Ovary (tissue), 7 donors: ENCODE measurements at regions not wholly inside any gene's neighbourhood (a gene's known extent, or its start where the extent isn't known, plus 50 kb on each side); places are given as distances from the start of the nearest gene placed in this dataset.

Source experiments
- DNase-seq, 5 donors: peaks; one replicate each; pipeline ENCODE4 v3.0.0-alpha.2; 2019 to 2020
- H3K27ac ChIP-seq, 2 donors: fragments of 200-600 bp; one replicate each; pipeline versions ENCODE4 v1.5.1 to v1.8.0; 2019 to 2022
- H3K27me3 ChIP-seq: fragments of 200-600 bp; one replicate; pipeline ENCODE4 v1.8.0; 2022
- H3K36me3 ChIP-seq: fragments of 200-600 bp; sonication (generic); one replicate; pipeline ENCODE4 v1.5.1; 2019
- H3K4me1 ChIP-seq: one replicate; pipeline ENCODE4 v1.8.1; 2013; ENCODE audit warnings: mild to moderate bottlenecking, moderate library complexity; ENCODE audit not compliant: insufficient read depth
- H3K4me3 ChIP-seq: fragments of 200-600 bp; sonication (generic); one replicate; pipeline ENCODE4 v1.5.1; 2017
- H3K9me3 ChIP-seq, 2 donors: fragments of 200-600 bp in 1 of 2; sonication (generic) in 1 of 2; one replicate each; pipeline versions ENCODE4 v1.5.1 to v1.8.1; 2013 to 2019; ENCODE audit warnings: mild to moderate bottlenecking in 1 of 2, moderate library complexity in 1 of 2
- CTCF ChIP-seq, 3 donors: fragments of 450-650 bp in 2 of 3; fragments of 200-600 bp in 1 of 3; IDR thresholded peaks; one replicate each; pipeline versions ENCODE4 v1.5.1 to v1.8.0; 2016 to 2022; ENCODE audit warnings: antibody characterized with exemption in 3 of 3, mild to moderate bottlenecking in 1 of 3
- EP300 ChIP-seq: sonication (generic); formaldehyde crosslinking; IDR thresholded peaks from one replicate; pipeline ENCODE4 v1.6.1; 2017; ENCODE audit warnings: antibody characterized with exemption
- POLR2A ChIP-seq: fragments of 450-650 bp; IDR thresholded peaks from one replicate; pipeline ENCODE4 v1.6.1; 2017; ENCODE audit warnings: antibody characterized with exemption, mild to moderate bottlenecking, moderate library complexity
- WGBS, 3 donors: extraction: QIAGEN DNeasy Blood & Tissue Kit in 1 of 3; methylation state at CpG; one replicate each; pipeline versions ENCODE4 v1.1.5 to v1.1.7; 2013 to 2017; 5-methylcytosine and 5-hydroxymethylcytosine counted together
- intact Hi-C, 4 donors: fragments of 100-400 bp; cut with DNase I; formaldehyde crosslinking; loops; one replicate each; pipeline versions ENCODE4 v1.11.0 to v1.15.1; 2022 to 2023
- donor health status: DM: no; HTN: no; CAD: no; lungs with moderate emphysema.
- donor health status: DM: no; HTN: no; CAD: no.
- donor health status: Bipolar disorder and iron deficiency.
- donor health status: DM: no; HTN: no; CAD: no.
- donor health status: DM: yes; HTN: yes; CAD: no.

DNA sequence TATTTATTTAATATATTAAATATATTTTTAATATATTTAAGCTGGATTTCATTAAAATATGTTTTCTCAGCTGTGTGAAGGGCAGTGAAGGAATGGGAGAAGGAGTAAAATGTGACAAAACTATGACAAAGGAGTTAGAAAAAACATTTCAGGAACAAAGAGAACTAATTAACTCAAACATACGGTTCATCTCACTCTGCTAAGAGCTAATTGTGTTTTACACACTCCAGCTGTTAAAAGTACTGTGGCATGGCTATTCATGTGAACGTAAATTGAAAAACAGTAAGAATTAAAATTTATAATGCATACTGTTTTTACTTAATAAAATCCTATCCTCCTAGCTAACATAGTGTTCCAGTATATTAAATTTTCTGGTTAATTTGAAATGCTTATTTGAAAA is 262.5 kb upstream of the GNAI1 start:
- Histone ChIP-seq H3K4me1 (no peaks in the 10 kb centered on the region), H3K36me3 (no peaks in the 10 kb centered on the region), H3K9me3 (no peaks in the 10 kb centered on the region), H3K27me3 (no peaks in the 10 kb centered on the region), H3K27ac (no peak overlapping the region), H3K4me3 (no peak overlapping the region)
- intact Hi-C loops: no loop called here
- 44 to 48% (median 47%) methylated on average over 2 of the region's 2 CpGs for WGBS, 3 donors
- DNase-seq: no peak
- TF ChIP-seq POLR2A: no peak
- TF ChIP-seq CTCF (IDR thresholded peaks at IDR 0.05): no peak
- TF ChIP-seq EP300: no peak

DNA sequence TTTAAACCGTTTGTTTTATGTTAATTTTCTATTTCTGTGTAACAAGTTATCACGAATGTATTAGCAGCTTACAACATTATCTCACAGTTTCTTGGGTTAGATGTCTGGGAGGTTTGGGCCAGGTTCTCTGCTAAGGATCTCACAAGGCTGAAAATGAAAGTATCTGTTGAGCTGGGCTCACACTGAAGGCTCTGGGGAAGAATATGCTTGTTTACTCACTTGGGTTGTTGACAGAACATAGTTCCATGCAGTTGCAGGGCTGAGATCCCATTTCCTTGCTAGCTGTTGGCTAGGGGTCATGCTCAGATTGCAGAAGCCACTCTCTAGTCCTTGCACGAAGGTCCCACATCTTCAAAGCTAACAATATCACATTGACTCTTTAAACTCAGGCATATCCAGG is 266.6 kb upstream of the GNAI1 start:
- intact Hi-C loops: no loop called here
- Histone ChIP-seq H3K27ac (no peak overlapping the region), H3K4me3 (no peak overlapping the region), H3K36me3 (no peaks in the 10 kb centered on the region), H3K27me3 (no peaks in the 10 kb centered on the region), H3K9me3 (no peaks in the 10 kb centered on the region), H3K4me1 (no peaks in the 10 kb centered on the region)
- WGBS, 3 donors: 40 to 51% (median 49%) methylated on average over 3 of the region's 3 CpGs
- no peak for DNase-seq
- TF ChIP-seq POLR2A (no peak), CTCF (IDR thresholded peaks at IDR 0.05) (no peak), EP300 (no peak)

GRCh38 chr7:79862447-79863210 is 272.0 kb upstream of the GNAI1 start:
- Histone ChIP-seq H3K4me1 (no peaks in the 10 kb centered on the region), H3K4me3 (no peak overlapping the region), H3K27ac (no peak overlapping the region), H3K9me3 (no peaks in the 10 kb centered on the region), H3K27me3 (no peaks in the 10 kb centered on the region), H3K36me3 (no peaks in the 10 kb centered on the region)
- no peak for TF ChIP-seq EP300
- TF ChIP-seq POLR2A: no peak
- no peak for TF ChIP-seq CTCF (IDR thresholded peaks at IDR 0.05)
- 70 to 72% (median 71%) methylated on average over 5 of the region's 5 CpGs for WGBS, 3 donors
- intact Hi-C loops: no loop called here
- DNase-seq: no peak

- H3K27ac ChIP-seq: no peak overlapping the region
- H3K27me3 ChIP-seq: no peaks in the 10 kb centered on the region
- H3K36me3 ChIP-seq: no peaks in the 10 kb centered on the region
- WGBS, 3 donors: 81 to 91% (median 82%) methylated on average over 1 of the region's 1 CpG
- no peak overlapping the region for H3K4me3 ChIP-seq
- TF ChIP-seq EP300: no peak
- TF ChIP-seq CTCF (IDR thresholded peaks at IDR 0.05): no peak
- TF ChIP-seq POLR2A: no peak
- DNase-seq: no peak
- intact Hi-C loops: no loop called here
- no peaks in the 10 kb centered on the region for H3K9me3 ChIP-seq
- H3K4me1 ChIP-seq: no peaks in the 10 kb centered on the region
These were observed 279.5 kb upstream of the GNAI1 start for GRCh38 chr7:79855172-79855571.
